ENCODE measurements at regions not wholly inside any gene's neighbourhood (a gene's known extent, or its start where the extent isn't known, plus 50 kb on each side); places are given as distances from the start of the nearest gene placed in this dataset.

DNA sequence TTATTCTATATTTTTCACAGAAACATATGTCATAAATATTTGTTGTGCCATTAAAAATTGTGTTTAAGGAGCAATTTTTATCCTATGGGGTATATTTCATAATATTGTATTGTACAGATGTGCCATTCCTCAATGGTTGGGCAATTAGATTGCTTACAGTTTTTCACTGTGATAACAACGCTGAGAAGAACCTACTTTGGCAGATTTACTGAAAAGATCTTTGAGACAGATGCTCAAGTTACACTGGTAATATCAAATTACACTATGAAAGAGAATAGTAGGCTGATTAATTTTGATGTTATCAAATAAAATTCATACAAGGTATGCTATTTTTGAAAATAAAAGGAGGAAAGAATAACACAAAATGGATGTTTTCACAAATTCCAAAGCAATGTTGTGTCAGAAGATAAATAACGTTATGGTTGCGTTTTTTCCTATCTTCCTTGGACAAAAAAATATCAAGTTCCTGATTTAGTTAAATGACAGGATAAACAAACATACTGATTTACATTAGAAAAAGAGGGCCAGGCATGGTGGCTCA is 335.1 kb upstream of the ZNF521 start:
- Mint-ChIP-seq H3K4me1 (no peaks in the 10 kb centered on the region), H3K27ac (no peak overlapping the region), H3K4me3 (no peak overlapping the region), H3K27me3 (no peaks in the 10 kb centered on the region), H3K9me3 (ENCODE audit: insufficient read depth) (peaks cover 2% of the 10 kb centered on the region)
- H3K27me3 ChIP-seq (replicated peaks in 1 of 4; ENCODE audit: control extremely low read depth in 1 of 4, control insufficient read depth in 3 of 4, insufficient read depth in 4 of 4, low read length in 3 of 4) = no peaks in the 10 kb centered on the region
- intact Hi-C loops (cut with micrococcal nuclease) = no loop called here
- no peaks in the 10 kb centered on the region for H3K4me1 ChIP-seq (ENCODE audit: control insufficient read depth in 2 of 2, insufficient read depth in 2 of 2, low read length in 2 of 2)
- ChIA-PET POLR2A (no interaction called here), CTCF (no interaction called here)
- H3K9me3 ChIP-seq (ENCODE audit: control extremely low read depth in 1 of 3, control insufficient read depth in 2 of 3, insufficient read depth in 1 of 3, low read length in 2 of 3) = no peaks in the 10 kb centered on the region
- H2AFZ ChIP-seq (ENCODE audit: insufficient read depth, low read depth, low read length, poor library complexity, severe bottlenecking) = no peak overlapping the region
- ATAC-seq (ENCODE audit: low read depth) (no peak), DNase-seq (no peak)
- TF ChIP-seq, protein P1, sequence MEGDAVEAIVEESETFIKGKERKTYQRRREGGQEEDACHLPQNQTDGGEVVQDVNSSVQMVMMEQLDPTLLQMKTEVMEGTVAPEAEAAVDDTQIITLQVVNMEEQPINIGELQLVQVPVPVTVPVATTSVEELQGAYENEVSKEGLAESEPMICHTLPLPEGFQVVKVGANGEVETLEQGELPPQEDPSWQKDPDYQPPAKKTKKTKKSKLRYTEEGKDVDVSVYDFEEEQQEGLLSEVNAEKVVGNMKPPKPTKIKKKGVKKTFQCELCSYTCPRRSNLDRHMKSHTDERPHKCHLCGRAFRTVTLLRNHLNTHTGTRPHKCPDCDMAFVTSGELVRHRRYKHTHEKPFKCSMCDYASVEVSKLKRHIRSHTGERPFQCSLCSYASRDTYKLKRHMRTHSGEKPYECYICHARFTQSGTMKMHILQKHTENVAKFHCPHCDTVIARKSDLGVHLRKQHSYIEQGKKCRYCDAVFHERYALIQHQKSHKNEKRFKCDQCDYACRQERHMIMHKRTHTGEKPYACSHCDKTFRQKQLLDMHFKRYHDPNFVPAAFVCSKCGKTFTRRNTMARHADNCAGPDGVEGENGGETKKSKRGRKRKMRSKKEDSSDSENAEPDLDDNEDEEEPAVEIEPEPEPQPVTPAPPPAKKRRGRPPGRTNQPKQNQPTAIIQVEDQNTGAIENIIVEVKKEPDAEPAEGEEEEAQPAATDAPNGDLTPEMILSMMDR (IDR thresholded peaks at IDR 0.05) = no peak
- no peak for TF ChIP-seq EZH2 (IDR thresholded peaks at IDR 0.05; ENCODE audit: borderline replicate concordance, insufficient read depth, low read depth, low read length, poor library complexity, severe bottlenecking)
- H4K20me1 ChIP-seq (ENCODE audit: control insufficient read depth, insufficient read depth, low read length, poor library complexity, severe bottlenecking) = no peaks in the 10 kb centered on the region
- WGBS (ENCODE audit: insufficient coverage) = 100% methylated on average over 2 of the region's 3 CpGs
- H3K27ac ChIP-seq (ENCODE audit: low read length in 2 of 2) = no peak overlapping the region
- H3K36me3 ChIP-seq (replicated peaks in 1 of 2; ENCODE audit: control extremely low read depth in 1 of 2, control insufficient read depth in 1 of 2, extremely low read depth in 1 of 2, insufficient read depth in 2 of 2, low read length in 1 of 2) = no peaks in the 10 kb centered on the region
- H3K4me2 ChIP-seq (replicated peaks; ENCODE audit: low read depth, low read length, poor library complexity, severe bottlenecking) = no peak overlapping the region
- H3K4me3 ChIP-seq (ENCODE audit: control extremely low read depth in 1 of 5, extremely low read depth in 1 of 5, insufficient read depth in 1 of 5, low read depth in 2 of 5, low read length in 4 of 5) = no peak overlapping the region
- H3K9ac ChIP-seq (ENCODE audit: low read length) = no peak overlapping the region
- no peaks in the 10 kb centered on the region for H3K79me2 ChIP-seq (ENCODE audit: control insufficient read depth, insufficient read depth, low read length)

DNA sequence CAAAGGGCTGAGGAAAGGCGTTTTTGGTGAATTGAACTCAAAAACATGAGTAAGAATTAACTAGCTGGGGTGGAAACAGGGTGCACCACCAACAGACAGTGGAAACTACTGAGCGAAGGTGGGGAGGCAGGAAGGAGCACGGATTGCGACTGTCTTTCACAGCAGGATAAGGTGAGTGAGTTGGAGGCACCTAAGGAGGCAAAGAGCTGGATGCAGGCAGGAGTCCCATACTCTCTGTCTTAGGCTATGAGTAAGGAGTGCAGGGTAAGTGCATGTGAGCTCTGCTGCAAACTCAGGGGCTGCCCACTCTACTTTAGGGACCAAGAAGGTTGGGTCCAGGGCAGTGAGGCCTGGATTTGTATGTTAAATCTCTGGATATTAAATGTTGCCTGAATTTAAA is 333.1 kb upstream of the ZNF521 start:
- Mint-ChIP-seq H3K27ac (no peak overlapping the region), H3K4me3 (no peak overlapping the region), H3K9me3 (ENCODE audit: insufficient read depth) (peaks cover 2% of the 10 kb centered on the region), H3K4me1 (no peaks in the 10 kb centered on the region), H3K27me3 (no peaks in the 10 kb centered on the region)
- ChIA-PET POLR2A (no interaction called here), CTCF (no interaction called here)
- ATAC-seq (ENCODE audit: low read depth) (no peak), DNase-seq (no peak)
- no peaks in the 10 kb centered on the region for H3K36me3 ChIP-seq (replicated peaks in 1 of 2; ENCODE audit: control extremely low read depth in 1 of 2, control insufficient read depth in 1 of 2, extremely low read depth in 1 of 2, insufficient read depth in 2 of 2, low read length in 1 of 2)
- H3K9ac ChIP-seq (ENCODE audit: low read length) = no peak overlapping the region
- no peak overlapping the region for H3K4me2 ChIP-seq (replicated peaks; ENCODE audit: low read depth, low read length, poor library complexity, severe bottlenecking)
- H2AFZ ChIP-seq (ENCODE audit: insufficient read depth, low read depth, low read length, poor library complexity, severe bottlenecking) = no peak overlapping the region
- H3K27ac ChIP-seq (ENCODE audit: low read length in 2 of 2) = no peak overlapping the region
- H3K4me1 ChIP-seq (ENCODE audit: control insufficient read depth in 2 of 2, insufficient read depth in 2 of 2, low read length in 2 of 2) = no peaks in the 10 kb centered on the region
- intact Hi-C loops (cut with micrococcal nuclease) = no loop called here
- no peaks in the 10 kb centered on the region for H4K20me1 ChIP-seq (ENCODE audit: control insufficient read depth, insufficient read depth, low read length, poor library complexity, severe bottlenecking)
- H3K4me3 ChIP-seq (ENCODE audit: control extremely low read depth in 1 of 5, extremely low read depth in 1 of 5, insufficient read depth in 1 of 5, low read depth in 2 of 5, low read length in 4 of 5) = no peak overlapping the region
- no peaks in the 10 kb centered on the region for H3K27me3 ChIP-seq (replicated peaks in 1 of 4; ENCODE audit: control extremely low read depth in 1 of 4, control insufficient read depth in 3 of 4, insufficient read depth in 4 of 4, low read length in 3 of 4)
- TF ChIP-seq, protein P1 (IDR thresholded peaks at IDR 0.05) = no peak
- TF ChIP-seq EZH2 (IDR thresholded peaks at IDR 0.05; ENCODE audit: borderline replicate concordance, insufficient read depth, low read depth, low read length, poor library complexity, severe bottlenecking) = no peak
- WGBS (ENCODE audit: insufficient coverage) = 93% methylated on average over 4 of the region's 4 CpGs
- no peaks in the 10 kb centered on the region for H3K79me2 ChIP-seq (ENCODE audit: control insufficient read depth, insufficient read depth, low read length)
- no peaks in the 10 kb centered on the region for H3K9me3 ChIP-seq (ENCODE audit: control extremely low read depth in 1 of 3, control insufficient read depth in 2 of 3, insufficient read depth in 1 of 3, low read length in 2 of 3)

Data from B cell (primary cell).